CD4-positive, alpha-beta T cell treated with Interleukin-6 for 4 hours (primary cell): ENCODE measurements at regions not wholly inside any gene's neighbourhood (a gene's known extent, or its start where the extent isn't known, plus 50 kb on each side); places are given as distances from the start of the nearest gene placed in this dataset.
"Not testable (repeated sequence)": the region's sequence is repeated elsewhere in the genome, so short reads cannot be mapped to it uniquely, and the experiment has no call there.

ENCODE experiments used
- DNase-seq: peaks from one replicate; pipeline ENCODE4 v3.0.0-alpha.2; 2020; ENCODE audit warnings: mixed read lengths

DNA sequence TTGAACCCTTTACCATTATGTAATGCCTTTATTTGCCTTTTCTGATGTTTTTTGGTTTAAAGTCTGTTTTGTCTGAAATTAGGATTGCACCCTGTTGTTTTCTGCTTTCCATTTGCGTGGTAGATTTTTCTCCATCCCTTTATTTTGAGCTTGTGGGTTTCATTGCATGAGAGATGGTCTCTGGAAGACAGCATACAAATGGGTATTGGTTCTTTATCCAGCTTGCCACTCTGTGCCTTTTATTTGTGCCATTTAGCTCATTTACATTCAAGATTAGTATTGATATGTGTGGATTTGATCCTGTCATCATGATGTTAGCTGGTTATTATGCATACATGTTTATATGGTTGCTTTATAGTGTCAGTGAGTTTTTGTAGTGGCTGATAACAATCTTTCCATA lies 318.7 kb upstream of the PPP2R3A start:
- DNase-seq = no peak

DNA sequence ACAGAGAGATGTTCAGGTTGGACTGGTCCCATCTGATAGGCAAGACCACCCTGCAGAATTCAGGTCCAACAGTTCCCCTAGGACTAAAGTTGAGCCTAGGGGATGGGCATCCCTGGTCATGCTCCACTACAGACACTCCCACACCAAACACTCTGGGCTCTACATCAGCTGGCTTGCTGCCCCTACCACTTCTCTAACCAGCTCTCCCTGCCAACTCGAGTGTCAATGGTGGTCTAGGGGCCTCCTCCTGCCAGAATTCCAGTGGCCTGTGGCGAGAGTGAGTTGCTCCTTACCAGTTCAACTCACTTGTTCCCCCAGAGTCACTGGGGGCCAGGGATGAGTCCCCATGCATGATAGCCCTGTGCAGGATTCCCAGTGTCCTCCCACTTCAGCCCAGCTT lies 316.2 kb upstream of the PPP2R3A start:
- no peak for DNase-seq

DNA sequence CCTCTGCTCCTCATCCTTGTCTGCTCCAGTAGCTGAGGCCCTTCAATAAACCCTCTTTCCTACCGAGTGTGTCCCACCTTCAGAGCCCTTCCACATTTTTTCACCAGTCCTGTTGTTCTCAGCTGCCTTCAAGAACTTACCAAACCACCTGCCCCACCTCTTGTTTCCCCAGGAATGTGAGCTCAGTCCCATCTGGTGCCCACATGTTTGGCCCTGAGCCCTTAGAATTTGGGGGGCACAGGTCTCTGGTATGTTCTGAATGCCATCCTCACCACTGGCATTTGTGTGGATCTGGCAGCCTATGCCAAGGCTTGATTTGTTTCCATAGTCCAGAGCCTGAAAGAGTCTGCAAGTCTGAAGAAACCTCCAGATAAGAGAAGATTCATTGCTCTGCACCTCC lies 315.2 kb upstream of the PPP2R3A start:
- DNase-seq = no peak

DNA sequence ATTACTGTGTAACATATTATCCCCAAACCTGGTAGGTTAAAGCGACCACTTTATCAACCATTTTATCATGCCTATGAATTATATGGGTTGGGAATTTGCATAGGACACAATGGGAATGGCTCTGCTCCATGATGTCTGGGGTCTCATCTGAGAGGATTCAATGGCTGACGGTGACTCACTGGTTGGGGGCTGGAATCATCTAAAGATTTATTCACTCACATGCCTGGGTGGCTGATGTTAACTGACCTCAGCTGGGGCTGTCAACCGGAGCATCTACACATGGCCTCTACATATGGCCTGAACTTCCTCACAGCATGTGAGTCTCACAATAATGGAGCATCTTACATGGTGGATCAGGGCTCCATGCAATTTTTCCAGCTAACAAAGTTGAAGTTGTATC lies 313.1 kb upstream of the PPP2R3A start:
- DNase-seq = no peak

DNA sequence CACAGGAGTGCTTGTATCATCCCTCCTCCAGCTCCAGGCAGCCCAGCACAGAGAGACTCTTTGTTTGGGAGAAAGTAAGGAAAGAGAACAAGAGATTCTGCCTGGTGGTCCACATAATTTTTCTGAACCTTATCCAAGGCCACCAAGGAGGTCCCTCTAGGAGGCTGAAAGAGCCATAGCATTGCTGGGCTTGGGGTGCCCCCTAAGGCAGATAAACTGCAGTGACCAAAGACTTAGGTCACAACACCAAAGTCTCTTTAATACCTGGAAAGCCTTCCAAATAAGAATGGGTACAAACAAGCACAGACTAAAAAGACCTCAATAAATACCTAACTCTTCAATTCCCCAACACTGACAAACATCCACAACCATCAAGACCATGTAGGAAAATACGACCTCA lies 310.2 kb upstream of the PPP2R3A start:
- DNase-seq = no peak

DNA sequence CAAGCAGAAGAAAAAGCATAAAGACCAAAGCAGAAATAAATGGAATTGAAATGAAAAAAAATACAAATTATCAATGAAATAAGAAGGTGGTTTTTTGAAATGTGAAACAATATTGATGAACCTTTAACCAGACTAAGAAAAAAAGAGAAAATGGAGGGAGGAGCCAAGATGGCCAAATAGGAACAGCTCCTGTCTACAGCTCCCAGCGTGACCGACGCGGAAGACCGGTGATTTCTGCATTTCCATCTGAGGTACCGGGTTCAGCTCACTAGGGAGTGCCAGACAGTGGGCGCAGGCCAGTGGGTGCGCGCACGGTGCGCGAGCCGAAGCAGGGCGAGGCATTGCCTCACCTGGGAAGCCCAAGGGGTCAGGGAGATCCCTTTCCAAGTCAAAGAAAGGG lies 307.1 kb upstream of the PPP2R3A start:
- DNase-seq = not testable (repeated sequence)

DNA sequence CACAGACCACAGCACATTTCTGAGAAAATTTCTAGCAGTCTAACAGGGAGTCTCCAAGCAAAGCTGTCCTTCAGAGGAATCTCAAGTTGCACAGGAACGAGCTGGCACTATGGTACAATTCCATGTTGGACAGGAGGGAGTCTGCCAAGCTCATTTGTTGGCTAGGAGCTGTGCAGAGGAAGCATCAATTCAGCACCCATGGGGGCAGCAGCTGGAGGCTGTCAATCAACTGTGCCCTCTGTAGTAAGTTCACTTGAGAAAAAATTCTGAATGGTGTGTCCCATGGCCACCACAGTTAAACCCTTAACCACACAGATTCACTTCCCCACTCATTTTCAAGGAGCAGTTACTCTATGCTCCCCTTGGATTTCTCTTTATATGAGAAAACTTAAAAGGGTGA lies 298.5 kb upstream of the PPP2R3A start:
- DNase-seq = no peak

DNA sequence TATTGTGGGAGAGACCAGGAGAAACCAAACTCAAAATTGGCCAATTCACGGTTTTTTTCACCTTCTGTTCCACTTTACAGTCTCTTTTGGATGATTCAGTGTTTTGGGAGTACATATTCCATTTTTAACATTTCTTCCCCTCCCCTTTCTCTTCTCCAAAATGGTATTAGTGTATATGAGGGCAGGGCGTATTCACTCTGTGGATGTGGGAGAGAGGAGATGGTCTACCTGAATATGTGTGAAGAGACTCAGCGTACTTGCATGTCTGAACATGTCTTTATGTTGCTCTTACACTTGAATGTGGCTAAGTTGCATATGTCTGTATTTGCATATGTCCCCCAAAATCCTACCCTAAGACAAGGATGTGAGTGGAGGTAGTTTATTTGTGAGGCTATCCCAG lies 291.0 kb upstream of the PPP2R3A start:
- DNase-seq = no peak

DNA sequence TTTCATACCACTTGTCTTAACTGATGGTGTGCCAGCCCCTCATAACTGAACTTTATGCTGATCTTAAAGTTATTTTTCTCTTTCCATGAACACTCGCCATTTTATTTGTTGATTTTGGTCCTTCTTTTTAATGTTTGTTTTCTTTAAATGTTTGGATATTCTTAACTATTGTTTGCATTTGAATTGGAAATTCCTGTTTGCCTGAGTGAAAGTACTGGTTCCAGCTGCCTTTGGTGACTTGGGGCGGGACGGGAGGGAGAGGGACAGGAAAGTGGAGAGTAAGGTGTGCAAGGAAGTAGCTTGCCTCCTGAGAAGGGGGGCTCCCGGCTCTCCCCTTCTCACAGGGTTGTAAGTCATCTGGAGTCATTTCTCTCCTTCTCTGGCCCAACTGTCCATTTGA lies 287.1 kb upstream of the PPP2R3A start:
- no peak for DNase-seq

DNA sequence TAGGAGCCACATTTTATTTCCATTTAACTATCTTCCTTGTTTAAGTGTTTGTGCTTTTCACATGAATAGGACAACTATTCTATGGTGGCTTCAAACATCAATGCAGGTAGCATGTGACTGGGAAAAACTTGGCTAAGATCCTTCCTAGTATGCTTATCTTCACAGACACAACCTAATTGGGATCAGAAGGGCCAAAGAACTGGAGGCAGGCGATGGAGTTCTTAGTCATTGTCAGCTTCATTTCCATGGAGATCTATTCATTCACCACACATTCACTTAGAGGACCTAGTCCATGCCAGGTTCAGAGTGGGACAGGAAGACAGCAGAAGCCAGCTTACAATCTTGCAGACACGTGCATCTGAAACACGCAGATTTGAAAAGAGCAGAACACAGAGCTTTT lies 277.5 kb upstream of the PPP2R3A start:
- no peak for DNase-seq

DNA sequence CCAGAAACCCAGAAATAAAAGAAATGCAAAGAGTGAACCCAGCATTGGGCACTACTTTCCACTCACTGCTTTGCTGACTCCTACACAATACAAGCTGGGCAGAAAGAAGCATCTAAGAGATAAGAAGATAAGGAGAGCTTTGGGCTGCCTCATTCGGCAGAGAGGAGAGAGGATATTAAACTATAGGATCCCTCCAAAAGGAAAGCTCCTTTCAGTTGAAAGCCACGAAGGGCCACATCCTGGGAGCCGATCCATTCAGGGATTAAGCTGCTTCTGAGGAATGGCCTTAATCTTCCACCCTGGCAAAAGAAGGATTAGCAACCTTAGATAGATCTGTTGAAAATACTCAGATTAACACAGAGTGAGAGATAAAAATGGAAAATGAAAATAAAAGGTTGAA lies 274.9 kb upstream of the PPP2R3A start:
- DNase-seq = no peak

DNA sequence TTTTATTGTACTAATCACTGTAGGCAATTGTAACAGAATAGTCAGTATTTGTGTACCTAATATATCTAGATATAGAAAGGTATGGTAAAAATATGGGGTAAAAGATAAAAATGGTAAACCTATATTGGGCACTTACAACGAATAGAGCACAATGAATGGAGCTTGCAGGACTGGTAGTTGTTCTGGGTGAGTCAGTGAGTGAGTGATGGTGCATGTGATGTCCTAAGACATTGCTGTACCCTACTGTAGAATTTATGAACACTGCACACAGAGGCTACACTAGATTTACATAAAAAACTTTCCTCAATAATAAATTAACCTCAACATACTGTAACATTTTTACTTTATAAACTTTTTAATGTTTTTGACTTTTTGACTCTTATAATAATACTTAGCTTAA lies 274.3 kb upstream of the PPP2R3A start:
- no peak for DNase-seq

DNA sequence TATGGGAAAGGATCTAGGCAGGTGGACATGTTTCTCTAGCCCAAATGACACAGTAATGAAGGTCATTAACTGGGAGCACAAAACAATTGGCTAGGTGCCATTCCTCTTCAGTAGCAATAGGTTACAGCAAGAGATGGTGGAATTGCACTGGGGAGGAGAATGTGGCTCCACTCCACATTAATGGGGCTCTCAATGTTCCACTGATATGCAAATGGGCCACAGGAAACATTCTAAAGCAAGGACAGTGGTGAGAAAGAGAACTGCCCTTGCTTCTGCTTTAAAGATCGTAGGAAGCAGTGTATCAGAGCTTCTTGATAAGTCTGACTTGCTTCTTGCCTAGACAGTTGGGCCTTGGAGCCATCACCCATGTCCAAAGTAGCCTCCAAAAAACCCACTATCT lies 271.4 kb upstream of the PPP2R3A start:
- DNase-seq = no peak

DNA sequence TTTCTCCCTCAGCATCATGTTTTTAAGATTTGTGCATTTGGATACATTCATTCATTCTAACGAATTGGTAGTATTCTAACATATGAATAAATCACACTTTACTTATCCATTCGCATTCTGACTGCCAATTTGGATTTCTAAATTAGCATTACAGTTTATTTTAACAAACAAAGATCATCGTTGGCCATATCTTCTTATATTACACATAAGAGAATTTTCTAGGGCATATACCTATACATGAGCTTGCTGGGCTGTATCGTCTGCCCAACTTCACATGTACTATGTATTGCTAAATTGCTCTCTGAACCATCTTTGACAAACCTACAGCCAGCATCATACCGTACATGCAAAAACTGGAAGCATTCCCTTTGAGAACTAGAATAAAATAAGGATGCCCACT lies 265.8 kb upstream of the PPP2R3A start:
- DNase-seq = no peak

DNA sequence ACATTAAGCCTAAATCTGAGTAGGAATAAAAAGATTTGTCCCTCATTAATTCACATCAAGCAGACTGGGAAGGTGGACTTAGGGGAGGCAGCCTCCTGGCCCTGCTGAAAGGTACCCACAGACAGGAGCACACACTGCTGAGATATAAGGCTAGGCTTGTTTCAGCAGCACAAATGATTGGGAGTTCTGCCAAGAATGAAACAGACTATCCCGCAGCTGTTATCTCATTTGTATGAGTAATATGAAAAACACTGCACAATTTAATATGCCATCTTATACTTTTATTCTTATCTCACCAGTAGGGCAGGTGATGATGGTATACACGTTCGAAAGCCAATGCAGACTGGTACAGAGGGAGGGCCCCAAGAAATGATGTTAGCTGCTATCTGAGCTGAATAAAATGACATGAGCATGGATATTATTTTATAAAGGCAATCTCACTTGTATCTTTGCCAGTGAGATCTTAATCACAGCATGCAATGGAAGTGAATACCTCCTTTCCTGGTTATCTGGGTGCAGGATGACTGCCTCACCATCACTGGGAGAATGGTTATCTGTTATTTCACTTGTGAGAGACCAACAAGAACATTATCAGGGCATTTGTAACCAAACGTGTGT lies 258.7 kb upstream of the PPP2R3A start:
- DNase-seq = no peak

DNA sequence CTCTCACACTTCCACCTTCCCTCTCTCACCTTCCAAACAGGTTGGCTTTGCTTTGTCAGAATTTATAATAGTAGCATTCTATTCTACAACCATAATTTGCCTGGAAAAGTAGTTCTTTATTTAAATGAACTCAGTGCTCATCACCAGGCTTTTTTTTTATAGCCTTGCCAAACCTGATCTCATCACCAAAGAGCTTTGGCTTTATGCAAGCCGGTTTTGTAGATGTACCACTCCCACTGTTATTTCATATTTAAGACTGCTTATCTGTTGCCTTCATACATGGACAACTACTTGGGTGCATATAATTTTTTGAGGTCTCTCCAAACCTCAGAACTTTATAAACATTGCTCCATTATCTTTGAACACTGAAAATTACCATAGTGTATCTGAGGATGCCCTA lies 246.1 kb upstream of the PPP2R3A start:
- no peak for DNase-seq

DNA sequence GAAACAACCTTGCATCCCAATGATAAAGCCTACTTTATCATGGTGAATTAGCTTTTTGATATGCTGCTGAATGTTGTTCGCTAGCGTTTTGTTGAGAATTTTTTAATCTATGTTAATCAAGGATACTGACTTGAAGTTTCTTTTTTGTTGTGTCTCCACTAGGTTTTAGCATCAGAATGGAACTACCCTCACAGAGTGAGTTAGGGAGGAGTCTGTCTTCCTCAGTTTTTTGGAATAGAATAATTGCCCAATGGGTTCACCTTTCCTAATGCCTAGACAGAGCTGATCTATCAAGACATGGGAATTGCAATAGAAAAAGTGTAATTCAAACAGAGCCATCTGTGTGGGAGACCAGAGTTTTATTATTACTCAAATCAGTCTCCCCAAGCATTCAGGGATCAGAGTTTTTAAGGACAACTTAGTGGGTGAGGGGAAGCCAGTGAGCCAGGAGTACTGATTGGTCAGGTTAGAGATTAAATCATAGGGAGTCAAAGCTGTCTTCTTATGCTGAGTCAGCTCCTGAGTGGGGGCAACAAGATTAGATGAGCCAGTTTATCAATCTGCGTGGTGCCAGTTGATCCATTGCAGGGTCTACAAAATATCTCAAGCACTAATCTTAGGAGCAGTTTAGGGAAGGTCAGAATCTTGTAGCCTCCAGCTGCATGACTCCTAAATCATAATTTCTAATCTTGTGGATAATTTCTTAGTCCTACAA lies 237.4 kb upstream of the PPP2R3A start:
- no peak for DNase-seq

DNA sequence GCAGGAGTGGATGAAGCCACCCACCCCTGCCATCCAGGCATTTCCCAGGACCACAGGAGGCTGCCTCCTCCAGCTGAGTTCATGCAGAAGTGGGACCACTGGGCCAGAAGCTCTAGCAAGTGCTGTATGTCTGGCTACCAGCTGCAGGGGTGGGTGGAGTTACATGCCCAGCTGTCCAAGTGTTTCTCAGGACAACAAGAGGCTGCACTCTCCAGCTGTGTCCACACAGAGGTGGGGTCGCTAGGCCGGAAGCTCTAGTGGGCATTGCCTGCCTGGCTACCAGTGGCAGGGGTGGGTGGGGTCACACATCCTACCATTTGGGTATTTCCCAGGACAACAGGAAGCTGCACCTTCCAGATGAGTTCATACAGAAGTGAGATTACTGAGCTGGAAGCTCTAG lies 234.0 kb upstream of the PPP2R3A start:
- DNase-seq = no peak

DNA sequence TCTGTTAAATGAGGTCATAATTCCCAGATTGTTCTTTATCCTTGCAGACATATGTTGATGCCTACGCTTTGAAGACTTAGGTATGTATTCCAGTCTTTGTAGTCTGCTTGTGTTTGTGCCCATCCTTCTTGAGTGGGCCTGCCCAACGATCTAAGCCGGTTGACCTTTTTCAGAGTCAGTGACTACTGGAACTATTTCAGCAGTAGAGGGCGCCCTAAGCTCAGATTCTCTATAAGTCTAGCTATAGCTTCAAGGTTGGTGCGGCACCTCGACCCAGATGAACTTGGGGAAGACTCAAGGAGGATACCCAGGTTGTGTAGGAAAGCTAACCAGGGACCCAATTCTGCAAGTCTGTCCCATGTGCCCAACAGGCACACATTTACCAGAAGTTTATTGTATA lies 228.8 kb upstream of the PPP2R3A start:
- DNase-seq = no peak

DNA sequence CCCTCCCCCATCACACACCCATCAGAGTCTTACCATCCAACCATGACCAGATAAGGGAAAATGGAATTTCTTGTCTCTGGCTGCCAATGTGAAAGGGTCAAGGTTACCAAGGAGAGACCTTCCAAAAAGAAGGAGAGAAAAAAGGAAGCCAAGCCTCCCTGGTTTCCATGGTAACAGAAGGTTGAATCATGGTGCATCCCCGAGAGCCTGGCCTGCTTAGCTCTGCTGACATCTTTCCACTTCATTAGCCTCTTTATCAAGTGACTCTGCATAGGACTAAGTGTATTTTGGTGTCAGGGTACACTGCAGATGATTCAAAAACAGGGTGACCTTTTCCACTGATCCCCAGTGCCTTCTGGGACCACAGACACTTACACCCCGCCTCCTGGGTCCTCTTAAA lies 225.7 kb upstream of the PPP2R3A start:
- no peak for DNase-seq

DNA sequence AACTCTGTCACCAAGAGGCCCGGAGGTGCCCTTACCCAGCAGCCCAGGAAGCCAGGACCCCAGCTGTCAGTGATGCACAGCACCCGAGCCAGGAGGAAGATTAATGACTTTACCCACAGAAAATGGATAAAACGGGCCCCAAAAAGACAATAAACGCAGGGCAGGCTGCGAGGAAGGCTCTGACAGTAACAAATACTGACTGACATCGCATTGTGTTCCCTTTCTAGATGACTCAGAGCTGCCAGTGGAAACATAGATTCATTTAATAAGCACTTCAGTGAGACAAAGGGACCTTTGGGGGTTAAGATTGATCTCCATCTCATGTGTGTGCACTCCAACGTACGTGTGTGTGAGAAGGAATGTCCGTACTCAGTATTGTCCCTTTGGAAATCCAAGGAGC lies 225.3 kb upstream of the PPP2R3A start:
- DNase-seq = no peak

DNA sequence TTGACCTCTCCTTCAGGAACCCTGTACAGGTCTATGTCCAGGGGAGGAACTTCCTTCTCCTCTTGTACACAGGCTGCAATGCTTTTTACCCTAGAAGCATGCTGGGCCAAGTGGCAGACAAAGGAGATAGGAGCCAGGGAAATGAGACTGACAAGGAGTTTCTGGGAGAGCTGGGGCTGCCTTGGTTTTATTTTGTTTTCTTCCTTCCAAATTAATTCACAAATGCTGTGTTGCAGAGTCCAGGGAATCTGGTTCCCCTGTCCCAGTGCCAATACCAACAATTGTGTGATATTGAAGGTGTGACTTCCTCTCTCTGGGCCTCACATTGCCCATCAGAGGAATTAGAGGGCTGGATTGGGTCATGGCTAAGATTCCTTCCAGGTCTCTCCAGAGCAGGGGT lies 224.8 kb upstream of the PPP2R3A start:
- no peak for DNase-seq

DNA sequence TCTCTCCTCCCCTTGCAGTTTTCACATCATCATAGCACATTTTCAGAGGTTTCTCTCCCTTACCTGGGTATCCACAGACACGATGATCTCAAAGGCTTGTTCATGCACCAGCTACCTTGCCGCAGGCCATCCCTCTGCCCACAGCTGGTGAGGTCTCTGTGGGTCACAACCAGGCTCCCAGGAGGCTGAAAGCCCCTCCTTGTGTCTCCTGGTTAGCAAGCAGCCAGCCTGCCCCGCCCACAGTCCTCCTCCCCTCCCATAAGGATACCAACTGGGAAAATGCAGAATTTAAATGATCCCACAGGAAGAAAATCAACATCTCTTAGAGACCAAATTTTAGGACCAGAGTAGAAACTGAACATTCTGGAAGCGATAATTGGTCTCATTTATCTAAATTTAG lies 213.5 kb upstream of the PPP2R3A start:
- no peak for DNase-seq

DNA sequence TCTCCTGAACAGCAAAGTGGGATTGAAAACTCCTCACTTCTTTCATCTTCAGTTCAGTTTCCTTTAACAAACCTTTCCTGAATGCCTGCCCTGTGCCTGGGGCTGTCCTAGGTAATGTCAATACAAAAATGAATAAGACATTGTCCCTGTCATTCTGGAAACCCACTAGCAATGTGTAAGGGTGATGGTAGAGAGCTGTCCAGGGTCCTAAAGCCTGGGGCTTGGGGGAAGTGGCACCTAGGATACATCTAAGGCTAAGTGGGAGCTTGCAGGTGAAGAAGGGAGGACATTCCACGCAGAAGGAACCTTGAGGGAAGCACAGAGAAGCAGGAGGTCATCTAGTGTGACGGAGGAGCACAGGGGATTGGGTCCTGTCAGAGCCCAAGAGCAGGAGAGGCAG lies 212.7 kb upstream of the PPP2R3A start:
- DNase-seq = no peak

DNA sequence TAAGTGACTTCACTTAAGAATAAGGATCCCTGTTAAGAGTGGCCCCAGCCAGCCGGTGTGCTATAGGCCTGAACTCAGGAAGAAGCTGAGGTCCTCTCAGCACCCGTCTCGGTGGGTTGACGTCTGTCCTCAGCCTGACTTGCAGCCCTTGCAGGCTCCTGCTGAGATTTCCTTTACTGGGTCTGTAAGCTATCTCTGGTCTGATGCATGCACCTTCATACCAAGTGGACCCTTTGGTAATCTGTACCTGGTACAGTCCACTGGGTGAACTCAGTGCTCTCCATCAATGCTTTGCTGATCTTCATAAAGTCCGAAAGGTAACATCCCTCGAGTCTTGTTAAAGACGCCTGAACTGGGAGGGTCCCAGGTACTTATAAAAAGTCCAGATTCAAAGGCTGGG lies 212.0 kb upstream of the PPP2R3A start:
- DNase-seq = no peak
